ENCODE measurements at regions not wholly inside any gene's neighbourhood (a gene's known extent, or its start where the extent isn't known, plus 50 kb on each side); places are given as distances from the start of the nearest gene placed in this dataset.

DNA sequence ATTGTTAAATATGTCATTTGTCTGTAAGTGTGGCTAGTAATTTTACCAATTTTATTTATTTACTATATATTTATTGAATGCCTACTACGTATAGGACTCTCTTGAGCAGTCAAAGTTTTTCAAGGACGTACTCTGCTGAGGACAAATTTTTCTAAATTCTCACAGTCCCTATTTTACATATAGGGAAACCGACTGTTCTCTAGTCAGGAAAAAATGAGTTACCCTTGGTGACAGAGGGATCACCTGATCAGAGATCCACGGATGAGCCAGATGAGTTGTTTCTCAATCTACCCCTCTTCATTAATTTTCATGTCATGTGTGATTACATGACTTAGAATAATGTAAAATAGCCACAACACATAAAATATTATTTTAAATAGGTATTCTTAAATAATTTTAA is 96.2 kb upstream of the SLC38A2 start:
- TF ChIP-seq, protein P1, sequence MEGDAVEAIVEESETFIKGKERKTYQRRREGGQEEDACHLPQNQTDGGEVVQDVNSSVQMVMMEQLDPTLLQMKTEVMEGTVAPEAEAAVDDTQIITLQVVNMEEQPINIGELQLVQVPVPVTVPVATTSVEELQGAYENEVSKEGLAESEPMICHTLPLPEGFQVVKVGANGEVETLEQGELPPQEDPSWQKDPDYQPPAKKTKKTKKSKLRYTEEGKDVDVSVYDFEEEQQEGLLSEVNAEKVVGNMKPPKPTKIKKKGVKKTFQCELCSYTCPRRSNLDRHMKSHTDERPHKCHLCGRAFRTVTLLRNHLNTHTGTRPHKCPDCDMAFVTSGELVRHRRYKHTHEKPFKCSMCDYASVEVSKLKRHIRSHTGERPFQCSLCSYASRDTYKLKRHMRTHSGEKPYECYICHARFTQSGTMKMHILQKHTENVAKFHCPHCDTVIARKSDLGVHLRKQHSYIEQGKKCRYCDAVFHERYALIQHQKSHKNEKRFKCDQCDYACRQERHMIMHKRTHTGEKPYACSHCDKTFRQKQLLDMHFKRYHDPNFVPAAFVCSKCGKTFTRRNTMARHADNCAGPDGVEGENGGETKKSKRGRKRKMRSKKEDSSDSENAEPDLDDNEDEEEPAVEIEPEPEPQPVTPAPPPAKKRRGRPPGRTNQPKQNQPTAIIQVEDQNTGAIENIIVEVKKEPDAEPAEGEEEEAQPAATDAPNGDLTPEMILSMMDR (IDR thresholded peaks at IDR 0.05), result no peak
- DNase-seq, result no peak
- no peaks in the 10 kb centered on the region; the same call in 1 of the 2 replicates for H3K27me3 Mint-ChIP-seq (ENCODE audit: insufficient read depth)
- peaks cover 27% of the 10 kb centered on the region for H3K36me3 Mint-ChIP-seq (ENCODE audit: low read depth)
- no peak overlapping the region for H3K4me3 Mint-ChIP-seq
- peaks cover 57% of the 10 kb centered on the region for H3K4me1 Mint-ChIP-seq (ENCODE audit: low read depth)
- H3K27ac Mint-ChIP-seq, result no peak overlapping the region
- H3K9me3 Mint-ChIP-seq, result no peaks in the 10 kb centered on the region

GRCh38 chr12:46468160-46468559 is 95.6 kb upstream of the SLC38A2 start:
- H3K4me1 Mint-ChIP-seq (ENCODE audit: low read depth), result peaks cover 50% of the 10 kb centered on the region
- no peaks in the 10 kb centered on the region for H3K9me3 Mint-ChIP-seq
- no peak for DNase-seq
- no peak overlapping the region for H3K4me3 Mint-ChIP-seq
- TF ChIP-seq, protein P1 (IDR thresholded peaks at IDR 0.05), result no peak
- H3K27me3 Mint-ChIP-seq (ENCODE audit: insufficient read depth), result no peaks in the 10 kb centered on the region; the same call in 1 of the 2 replicates
- H3K36me3 Mint-ChIP-seq (ENCODE audit: low read depth), result peaks cover 27% of the 10 kb centered on the region
- no peak overlapping the region for H3K27ac Mint-ChIP-seq

DNA sequence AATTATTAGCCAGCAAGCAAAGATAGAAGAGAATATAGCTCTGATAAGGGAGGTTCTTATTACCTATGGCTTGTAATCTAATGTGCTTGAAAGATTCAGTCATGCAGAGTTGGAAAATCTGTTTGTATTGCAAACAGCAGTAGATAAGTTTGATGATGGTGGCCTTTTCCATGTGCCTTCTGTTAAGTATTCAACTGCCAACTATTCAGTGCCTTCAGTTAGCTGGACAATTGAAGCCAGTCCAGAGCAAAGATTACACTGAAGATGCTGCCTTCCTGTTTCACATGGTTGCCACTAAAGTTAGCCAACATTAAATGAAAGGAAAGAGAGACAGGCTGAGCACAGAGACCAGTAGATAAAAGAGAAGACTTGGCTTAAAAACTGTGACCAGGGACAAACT is 92.7 kb upstream of the SLC38A2 start:
- no peak for DNase-seq
- Mint-ChIP-seq H3K9me3 (no peaks in the 10 kb centered on the region), H3K36me3 (ENCODE audit: low read depth) (peaks cover 27% of the 10 kb centered on the region), H3K4me3 (no peak overlapping the region), H3K27ac (no peak overlapping the region), H3K27me3 (ENCODE audit: insufficient read depth) (no peaks in the 10 kb centered on the region; the same call in 1 of the 2 replicates), H3K4me1 (ENCODE audit: low read depth) (peaks cover 47% of the 10 kb centered on the region)
- TF ChIP-seq, protein P1 (IDR thresholded peaks at IDR 0.05), result no peak

DNA sequence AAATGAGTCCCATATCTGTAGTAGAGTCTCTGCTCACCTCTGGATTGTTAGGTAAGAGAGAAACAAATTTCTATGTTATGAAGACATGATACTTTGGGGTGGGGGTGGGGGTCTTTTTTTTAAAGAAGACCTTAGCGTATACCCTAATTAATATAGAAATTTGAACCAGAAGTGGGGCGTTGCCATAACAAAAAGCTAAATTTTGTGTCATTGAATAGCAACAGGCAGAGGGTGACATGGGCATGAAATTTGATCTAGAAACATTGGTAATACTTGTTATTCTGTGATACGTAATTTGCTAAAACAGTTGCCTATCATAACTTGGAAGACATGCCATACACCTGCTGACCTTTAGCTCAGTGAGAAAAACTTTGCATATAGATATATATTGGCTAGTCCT is 92.3 kb upstream of the SLC38A2 start:
- TF ChIP-seq, protein P1 (IDR thresholded peaks at IDR 0.05), result no peak
- Mint-ChIP-seq H3K4me1 (ENCODE audit: low read depth) (peaks cover 47% of the 10 kb centered on the region), H3K4me3 (no peak overlapping the region), H3K27me3 (ENCODE audit: insufficient read depth) (no peaks in the 10 kb centered on the region; the same call in 1 of the 2 replicates), H3K27ac (no peak overlapping the region), H3K36me3 (ENCODE audit: low read depth) (peaks cover 22% of the 10 kb centered on the region), H3K9me3 (no peaks in the 10 kb centered on the region)
- DNase-seq, result no peak

GRCh38 chr12:46462641-46463355 is 90.2 kb upstream of the SLC38A2 start:
- Mint-ChIP-seq H3K4me3 (no peak overlapping the region), H3K27ac (no peak overlapping the region), H3K27me3 (ENCODE audit: insufficient read depth) (peaks cover 1% of the 10 kb centered on the region), H3K4me1 (ENCODE audit: low read depth) (peaks cover 55% of the 10 kb centered on the region), H3K36me3 (ENCODE audit: low read depth) (peaks cover 14% of the 10 kb centered on the region), H3K9me3 (no peaks in the 10 kb centered on the region)
- DNase-seq, result no peak
- TF ChIP-seq, protein P1 (IDR thresholded peaks at IDR 0.05), result no peak

Data from HFFc6 (cell line).